Skeletal muscle satellite cell (primary cell): ENCODE measurements at regions not wholly inside any gene's neighbourhood (a gene's known extent, or its start where the extent isn't known, plus 50 kb on each side); places are given as distances from the start of the nearest gene placed in this dataset.

ENCODE experiments used
- H3K27me3 ChIP-seq: 2 replicates; pipeline ENCODE4 v1.7.0; 2013; ENCODE audit warnings: low read length; ENCODE audit not compliant: control insufficient read depth, insufficient read depth
- H3K36me3 ChIP-seq: 2 replicates; pipeline ENCODE4 v1.7.0; 2013; ENCODE audit warnings: mild to moderate bottlenecking, control low read depth, low read length; ENCODE audit not compliant: insufficient read depth
- H3K4me1 ChIP-seq: 2 replicates; pipeline ENCODE4 v1.7.0; 2013; ENCODE audit warnings: low read length; ENCODE audit not compliant: control insufficient read depth, insufficient read depth
- H3K4me2 ChIP-seq: 2 replicates; pipeline ENCODE4 v1.7.0; 2013; ENCODE audit warnings: mild to moderate bottlenecking, low read length
- H3K4me3 ChIP-seq: 2 replicates; pipeline ENCODE4 v1.7.0; 2013; ENCODE audit warnings: low read length
- H3K9ac ChIP-seq: 2 replicates; pipeline ENCODE4 v1.7.0; 2013; ENCODE audit warnings: mild to moderate bottlenecking, low read depth, low read length, moderate library complexity
- H3K9me3 ChIP-seq: replicated peaks from 2 replicates; pipeline ENCODE4 v1.7.0; 2013; ENCODE audit warnings: mild to moderate bottlenecking, control low read depth, low read length

DNA sequence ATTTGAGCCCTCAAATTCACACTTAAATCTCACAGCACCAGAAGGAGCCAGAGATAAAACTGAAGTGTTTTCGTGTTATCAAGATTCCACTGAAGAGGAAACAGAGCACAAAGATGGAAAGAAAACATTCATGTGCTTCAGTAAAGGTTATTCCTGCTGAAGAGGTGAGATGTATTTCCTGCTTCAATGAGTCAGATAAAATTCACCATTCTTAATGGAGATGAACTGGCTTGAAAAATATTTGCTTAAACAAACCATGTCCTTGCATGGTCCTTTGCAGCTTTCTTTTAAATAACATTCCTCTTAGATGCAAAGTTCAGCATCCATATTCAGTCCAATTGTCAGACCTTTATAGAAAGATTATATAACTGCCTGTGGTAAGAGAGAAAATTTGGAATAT lies 294.2 kb downstream of the IPMK start:
- H3K4me3 ChIP-seq: no peak overlapping the region
- no peaks in the 10 kb centered on the region for H3K36me3 ChIP-seq
- H3K4me1 ChIP-seq: peaks cover 17% of the 10 kb centered on the region
- H3K27me3 ChIP-seq: no peaks in the 10 kb centered on the region
- H3K9ac ChIP-seq: no peak overlapping the region
- no peaks in the 10 kb centered on the region for H3K9me3 ChIP-seq
- peak overlapping the region; percentile 10 for H3K4me2 ChIP-seq

DNA sequence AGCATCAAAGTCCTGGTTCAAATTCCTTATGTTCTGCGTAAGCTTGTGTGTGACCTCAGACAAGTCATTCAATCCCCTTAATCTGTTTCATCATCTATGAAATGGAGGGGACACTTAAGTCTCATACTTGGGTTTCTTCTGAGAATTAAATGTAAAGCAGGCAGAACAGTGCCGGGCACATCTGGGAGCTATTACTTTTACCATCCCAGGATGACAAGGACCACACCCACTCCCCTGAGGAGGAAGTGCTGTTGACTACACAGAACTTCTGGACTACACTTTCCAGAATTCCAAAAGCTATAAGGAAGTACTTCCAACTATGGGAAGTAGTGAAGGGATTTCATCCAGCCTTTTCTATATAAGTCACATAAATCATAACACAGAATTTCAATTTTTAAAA lies 294.9 kb downstream of the IPMK start:
- no peak overlapping the region for H3K9ac ChIP-seq
- H3K9me3 ChIP-seq: no peaks in the 10 kb centered on the region

DNA sequence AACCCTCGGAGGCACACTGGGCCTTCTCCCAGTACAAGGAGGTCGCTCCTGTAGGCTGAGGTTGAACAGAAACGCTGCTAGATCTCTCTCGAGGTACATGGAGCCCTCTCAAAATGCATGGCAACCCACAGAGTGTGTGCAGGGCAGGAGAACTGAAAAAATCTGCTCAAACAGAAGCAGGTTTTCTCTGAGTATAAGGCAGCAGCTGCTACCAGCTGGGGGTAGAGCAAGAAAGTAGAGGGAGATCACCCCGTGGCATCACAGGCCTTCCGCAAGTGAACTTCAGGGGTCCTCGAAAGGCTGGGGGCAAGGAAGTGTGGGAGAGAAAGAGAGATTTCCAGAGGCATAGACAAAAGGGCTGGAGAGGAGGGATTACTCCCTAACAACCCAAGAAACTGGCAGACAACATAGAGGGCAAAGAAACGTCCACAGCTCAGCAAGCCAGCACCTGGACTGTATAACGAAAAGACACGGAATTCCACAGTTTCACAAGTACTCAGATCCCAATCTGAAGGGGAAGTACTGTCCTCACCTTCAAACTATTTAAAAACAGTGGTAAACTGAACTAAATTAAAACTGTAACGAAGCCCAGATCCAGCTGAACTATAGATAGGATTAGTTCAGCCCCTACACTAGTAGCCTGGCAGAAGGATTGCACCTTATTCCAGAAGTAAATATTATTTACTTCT lies 299.2 kb downstream of the IPMK start:
- peaks cover 27% of the 10 kb centered on the region for H3K4me1 ChIP-seq
- H3K4me2 ChIP-seq: no peak overlapping the region
- H3K4me3 ChIP-seq: no peak overlapping the region
- H3K27me3 ChIP-seq: no peaks in the 10 kb centered on the region
- no peak overlapping the region for H3K9ac ChIP-seq
- H3K36me3 ChIP-seq: no peaks in the 10 kb centered on the region
- no peaks in the 10 kb centered on the region for H3K9me3 ChIP-seq

More for the DNA sequence above, 294.9 kb downstream of the IPMK start:
- H3K4me2 ChIP-seq: no peak overlapping the region
- H3K27me3 ChIP-seq: no peaks in the 10 kb centered on the region
- H3K4me1 ChIP-seq: peaks cover 17% of the 10 kb centered on the region
- no peaks in the 10 kb centered on the region for H3K36me3 ChIP-seq
- H3K4me3 ChIP-seq: no peak overlapping the region

DNA sequence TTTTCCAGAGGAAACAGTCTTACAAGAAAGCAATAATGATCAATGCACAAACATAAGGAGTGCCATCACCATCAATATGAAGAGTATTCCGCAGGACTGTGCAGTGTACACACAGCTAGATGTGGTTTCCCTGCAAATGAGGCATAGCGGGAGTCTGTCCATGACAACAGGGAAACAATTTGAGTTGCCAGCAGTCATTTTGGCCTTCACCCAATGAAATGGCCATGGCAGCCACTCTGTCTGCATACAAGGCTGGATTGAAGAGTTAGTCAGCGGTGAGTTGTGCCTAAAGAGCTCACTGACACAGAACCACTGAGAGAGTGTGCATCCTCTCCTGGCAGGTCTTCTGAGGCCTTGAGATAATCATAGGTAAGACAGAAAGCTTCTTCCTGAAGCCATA lies 303.3 kb downstream of the IPMK start:
- Histone ChIP-seq H3K27me3 (no peaks in the 10 kb centered on the region), H3K9me3 (no peaks in the 10 kb centered on the region), H3K36me3 (no peaks in the 10 kb centered on the region), H3K9ac (peak overlapping the region; percentile 41), H3K4me2 (peak overlapping the region; percentile 39), H3K4me3 (no peak overlapping the region), H3K4me1 (peaks cover 15% of the 10 kb centered on the region)

DNA sequence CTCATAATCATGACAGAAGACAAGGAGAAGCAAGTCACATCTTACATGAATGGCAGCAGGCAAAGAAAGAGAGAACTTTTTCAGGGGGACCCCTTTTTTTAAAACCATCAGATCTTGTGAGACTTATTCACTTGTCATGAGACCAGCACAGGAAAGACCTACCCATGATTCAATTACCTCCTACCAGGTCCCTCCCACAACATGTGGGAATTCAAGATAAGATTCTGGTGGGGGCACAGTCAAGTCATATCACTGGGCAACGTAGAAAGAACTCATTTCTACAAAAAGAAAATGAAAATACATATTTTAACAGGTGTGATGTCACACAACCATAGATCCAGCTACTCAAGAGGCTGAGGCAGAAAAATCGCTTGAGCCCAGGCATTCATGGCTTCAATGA lies 304.1 kb downstream of the IPMK start:
- no peak overlapping the region for H3K9ac ChIP-seq

DNA sequence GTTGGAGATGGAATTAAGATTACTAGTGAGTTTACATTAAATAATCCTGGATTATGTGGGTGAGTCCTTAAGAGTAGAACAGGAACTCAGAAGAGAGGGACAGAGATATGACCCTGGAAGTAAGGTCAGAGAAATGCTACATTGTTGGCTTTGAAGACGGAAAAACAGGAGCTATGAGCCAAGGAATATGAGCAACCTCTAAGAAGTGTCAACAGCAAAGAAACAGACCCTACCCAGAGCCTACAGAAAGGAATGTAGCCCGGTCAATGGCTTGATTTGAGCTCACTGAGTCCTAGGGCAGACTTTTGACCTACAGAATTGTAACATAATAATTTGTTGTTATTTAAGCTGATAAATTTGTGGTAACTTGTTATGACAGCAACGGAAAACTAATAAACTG lies 304.9 kb downstream of the IPMK start:
- Histone ChIP-seq H3K9me3 (no peaks in the 10 kb centered on the region), H3K27me3 (no peaks in the 10 kb centered on the region), H3K36me3 (no peaks in the 10 kb centered on the region), H3K4me3 (no peak overlapping the region), H3K4me1 (peaks cover 15% of the 10 kb centered on the region), H3K9ac (no peak overlapping the region), H3K4me2 (no peak overlapping the region)

More for the DNA sequence above, 304.1 kb downstream of the IPMK start:
- no peaks in the 10 kb centered on the region for H3K9me3 ChIP-seq
- H3K27me3 ChIP-seq: no peaks in the 10 kb centered on the region
- H3K4me2 ChIP-seq: no peak overlapping the region
- peaks cover 15% of the 10 kb centered on the region for H3K4me1 ChIP-seq
- H3K36me3 ChIP-seq: no peaks in the 10 kb centered on the region
- H3K4me3 ChIP-seq: no peak overlapping the region

DNA sequence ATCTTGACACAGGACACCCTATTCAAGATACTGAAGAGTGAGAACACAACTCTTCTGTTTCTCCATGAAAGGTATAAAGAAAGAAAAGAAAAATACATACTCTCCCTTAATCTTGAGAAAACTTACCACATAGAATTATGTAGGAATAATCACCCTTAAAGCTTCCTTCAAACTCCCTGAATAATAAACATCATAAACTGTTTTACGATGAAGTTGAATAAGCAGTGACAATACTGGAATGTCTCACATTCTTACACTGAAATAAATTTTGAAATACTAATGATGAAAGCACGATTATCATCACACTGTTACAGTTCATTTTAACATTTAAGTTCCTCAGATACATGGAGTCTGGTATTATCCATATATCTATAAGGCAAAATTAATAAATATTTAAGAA lies 306.2 kb downstream of the IPMK start:
- no peak overlapping the region for H3K9ac ChIP-seq
- no peak overlapping the region for H3K4me3 ChIP-seq
- no peak overlapping the region for H3K4me2 ChIP-seq
- no peaks in the 10 kb centered on the region for H3K9me3 ChIP-seq
- no peaks in the 10 kb centered on the region for H3K27me3 ChIP-seq
- peaks cover 15% of the 10 kb centered on the region for H3K4me1 ChIP-seq
- H3K36me3 ChIP-seq: no peaks in the 10 kb centered on the region

DNA sequence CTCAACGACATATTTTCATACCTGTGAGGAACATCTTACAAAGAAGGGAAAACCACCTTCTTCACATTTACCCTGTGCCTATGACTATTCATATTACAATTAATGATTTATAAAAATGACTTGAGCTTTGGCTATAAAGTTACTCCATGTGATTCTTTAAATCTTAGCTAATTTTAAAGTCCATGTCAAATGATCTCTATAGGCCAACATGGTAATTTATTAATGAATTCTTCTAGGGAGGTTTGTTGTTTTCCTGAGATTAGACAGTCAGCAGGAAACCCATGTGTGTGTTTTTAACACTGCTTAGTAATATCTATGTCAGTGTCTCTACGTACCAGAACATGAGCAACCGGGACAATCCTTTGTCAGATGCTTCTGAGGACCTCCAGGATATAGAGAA lies 307.3 kb downstream of the IPMK start:
- no peak overlapping the region for H3K4me2 ChIP-seq
- H3K4me3 ChIP-seq: no peak overlapping the region
- peaks cover 18% of the 10 kb centered on the region for H3K4me1 ChIP-seq
- no peaks in the 10 kb centered on the region for H3K9me3 ChIP-seq
- H3K27me3 ChIP-seq: no peaks in the 10 kb centered on the region
- H3K36me3 ChIP-seq: no peaks in the 10 kb centered on the region
- no peak overlapping the region for H3K9ac ChIP-seq

DNA sequence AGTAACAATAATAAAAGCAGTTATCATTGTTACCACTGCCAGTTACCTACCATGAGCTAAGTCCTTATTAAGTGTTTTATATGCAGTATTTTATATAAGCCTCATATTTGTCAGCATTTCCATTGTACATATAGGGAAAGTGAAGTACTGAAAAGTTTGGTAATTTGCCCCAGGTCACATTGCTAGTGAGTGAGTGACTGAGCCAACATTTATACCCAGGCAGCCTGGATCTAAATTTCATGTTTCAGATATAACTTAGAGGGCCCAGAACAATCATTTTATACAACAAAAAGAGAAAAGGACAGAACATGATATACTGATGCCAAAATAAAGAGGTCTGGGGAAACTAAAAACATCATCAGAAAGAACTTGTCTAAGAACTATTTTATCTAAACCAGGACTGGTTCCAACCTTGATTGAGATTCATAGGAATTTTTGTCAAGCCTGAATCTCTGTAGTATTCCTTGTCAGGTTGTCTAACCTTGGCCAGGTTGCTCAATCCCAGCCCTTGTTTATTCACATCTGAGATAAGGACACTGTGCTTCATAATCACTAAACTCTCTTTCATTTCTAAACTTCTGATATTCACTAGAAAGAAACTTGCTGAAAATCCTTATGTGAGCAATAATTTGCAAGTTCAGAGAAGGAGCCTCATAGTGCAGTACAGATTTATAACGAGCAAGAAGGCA lies 308.2 kb downstream of the IPMK start:
- H3K27me3 ChIP-seq: no peaks in the 10 kb centered on the region
- no peak overlapping the region for H3K4me3 ChIP-seq
- H3K36me3 ChIP-seq: no peaks in the 10 kb centered on the region
- no peak overlapping the region for H3K4me2 ChIP-seq
- no peaks in the 10 kb centered on the region for H3K9me3 ChIP-seq
- H3K4me1 ChIP-seq: peaks cover 21% of the 10 kb centered on the region
- H3K9ac ChIP-seq: no peak overlapping the region

DNA sequence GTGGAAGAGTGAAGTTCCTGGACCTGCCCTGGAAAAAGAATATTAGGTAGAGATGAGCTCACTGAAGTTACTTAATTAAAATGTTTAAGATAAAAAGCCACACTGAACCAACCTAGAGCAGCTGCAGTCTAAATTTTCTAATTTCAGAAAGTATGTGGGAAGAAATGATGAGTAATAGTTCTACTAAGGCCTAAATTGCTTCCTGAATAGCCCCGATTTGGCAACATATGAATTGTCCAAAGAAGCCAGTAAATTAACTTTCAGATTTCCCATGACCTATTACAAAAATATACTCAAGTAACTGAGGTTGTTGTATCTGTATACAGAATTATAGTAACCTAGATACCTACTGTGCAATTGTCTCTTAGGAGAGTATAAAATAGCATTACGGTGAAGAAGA lies 312.6 kb downstream of the IPMK start:
- Histone ChIP-seq H3K4me3 (no peak overlapping the region), H3K36me3 (no peaks in the 10 kb centered on the region), H3K27me3 (no peaks in the 10 kb centered on the region), H3K9ac (no peak overlapping the region), H3K4me1 (peaks cover 15% of the 10 kb centered on the region), H3K9me3 (no peaks in the 10 kb centered on the region), H3K4me2 (no peak overlapping the region)

DNA sequence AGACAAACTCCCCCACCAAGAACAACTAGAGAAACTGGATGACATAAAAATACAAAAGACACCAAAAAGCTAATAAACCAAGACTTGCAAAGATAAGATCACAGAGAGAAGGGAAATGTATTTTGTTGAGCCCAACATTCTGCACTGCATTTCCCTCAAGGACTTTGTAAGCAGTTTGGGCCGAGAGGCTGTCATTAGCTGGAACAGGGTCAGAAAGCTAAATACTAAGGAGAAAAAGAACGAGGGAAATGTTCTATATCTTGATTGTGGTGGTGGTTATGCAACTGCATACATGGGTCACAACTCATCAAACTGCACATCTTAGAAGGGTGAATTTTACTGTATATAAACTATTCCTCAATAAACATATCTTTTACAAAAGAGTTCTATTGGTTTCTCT lies 315.0 kb downstream of the IPMK start:
- no peak overlapping the region for H3K4me3 ChIP-seq
- no peak overlapping the region for H3K4me2 ChIP-seq
- H3K36me3 ChIP-seq: no peaks in the 10 kb centered on the region
- peaks cover 15% of the 10 kb centered on the region for H3K4me1 ChIP-seq
- H3K9me3 ChIP-seq: no peaks in the 10 kb centered on the region
- no peaks in the 10 kb centered on the region for H3K27me3 ChIP-seq
- no peak overlapping the region for H3K9ac ChIP-seq

DNA sequence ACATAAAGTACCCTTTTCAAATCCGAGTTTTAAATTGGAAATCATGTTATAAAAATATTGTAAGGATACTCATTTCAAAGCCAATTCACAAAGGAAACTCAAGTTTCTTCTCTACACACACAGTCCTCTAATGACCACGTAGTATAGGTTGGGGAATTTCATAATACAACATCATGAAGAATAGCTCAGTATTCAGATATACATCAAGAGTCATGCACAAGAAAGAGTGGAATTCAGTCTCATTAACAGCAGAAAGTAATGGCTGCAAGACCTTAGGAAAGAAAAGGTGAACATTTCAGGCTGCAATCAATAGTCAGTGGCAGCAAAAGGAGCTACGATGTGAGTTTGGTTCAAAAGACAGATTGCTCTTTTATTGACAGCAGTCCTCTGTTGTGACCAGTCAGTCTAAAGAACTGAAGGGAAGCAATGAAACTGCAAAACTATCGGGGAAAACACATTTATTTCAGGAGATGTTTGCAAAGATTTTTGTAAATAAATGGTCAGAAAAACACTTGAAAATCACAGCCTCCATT lies 317.2 kb downstream of the IPMK start:
- Histone ChIP-seq H3K27me3 (no peaks in the 10 kb centered on the region), H3K4me3 (no peak overlapping the region), H3K4me2 (no peak overlapping the region), H3K9ac (no peak overlapping the region), H3K36me3 (no peaks in the 10 kb centered on the region), H3K9me3 (no peaks in the 10 kb centered on the region), H3K4me1 (peaks cover 13% of the 10 kb centered on the region)
